ENCODE measurements at regions not wholly inside any gene's neighbourhood (a gene's known extent, or its start where the extent isn't known, plus 50 kb on each side); places are given as distances from the start of the nearest gene placed in this dataset.

DNA sequence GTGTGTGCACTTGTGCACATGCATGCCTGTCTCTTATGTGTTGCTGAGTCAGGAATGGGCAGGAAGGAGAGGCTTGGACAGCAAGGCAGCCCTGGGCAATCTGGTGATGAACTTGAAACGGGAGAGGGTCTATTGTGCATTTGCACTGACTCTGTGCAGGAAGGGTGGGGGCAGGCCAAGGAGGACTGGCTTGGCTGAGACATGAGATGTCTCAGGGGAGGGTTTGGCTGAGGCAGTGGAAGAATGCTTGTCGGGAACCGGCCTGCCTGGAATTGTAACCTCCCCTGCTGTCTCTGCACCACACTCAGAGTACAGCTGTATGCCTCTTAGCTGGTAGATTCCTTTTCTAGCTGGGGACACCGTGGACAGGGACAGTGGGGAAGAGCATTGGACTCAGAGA lies 176.1 kb upstream of the TNP1 start:
- Histone ChIP-seq H3K4me1 (ENCODE audit: control insufficient read depth, insufficient read depth, low read length) (peaks cover 6% of the 10 kb centered on the region), H3K36me3 (ENCODE audit: control insufficient read depth, insufficient read depth, low read length, severe bottlenecking) (no peaks in the 10 kb centered on the region), H3K9ac (ENCODE audit: low read length) (no peak overlapping the region), H3K4me3 (ENCODE audit: low read length) (no peak overlapping the region), H3K9me3 (ENCODE audit: control insufficient read depth, low read length) (no peaks in the 10 kb centered on the region), H3K27me3 (replicated peaks; ENCODE audit: control insufficient read depth, insufficient read depth, low read length) (peaks cover 17% of the 10 kb centered on the region)
- peak; percentile 44 for DNase-seq (ENCODE audit: low read depth)

DNA sequence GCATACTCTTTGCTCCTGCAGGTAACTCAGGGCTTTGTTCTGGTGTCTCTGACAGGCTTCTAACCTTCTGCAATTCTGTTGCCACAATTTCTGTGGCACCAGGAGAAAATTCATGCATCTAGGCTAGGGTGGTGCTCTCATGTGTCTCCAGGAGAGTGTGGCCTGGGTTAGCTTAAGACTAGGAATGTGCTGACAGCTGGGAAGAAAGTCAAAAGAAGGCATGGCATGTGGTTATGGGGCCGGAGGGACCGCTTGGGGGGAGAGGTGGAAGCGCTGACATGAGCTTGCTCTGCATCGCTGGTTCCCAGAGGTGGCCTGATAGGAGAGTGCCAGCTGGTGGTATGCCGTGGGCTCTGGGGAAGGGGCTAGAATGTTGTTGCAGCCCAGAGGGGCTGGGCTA lies 173.3 kb upstream of the TNP1 start:
- Histone ChIP-seq H3K4me1 (ENCODE audit: control insufficient read depth, insufficient read depth, low read length) (peaks cover 6% of the 10 kb centered on the region), H3K27me3 (replicated peaks; ENCODE audit: control insufficient read depth, insufficient read depth, low read length) (peaks cover 19% of the 10 kb centered on the region), H3K4me3 (ENCODE audit: low read length) (no peak overlapping the region), H3K9ac (ENCODE audit: low read length) (no peak overlapping the region), H3K36me3 (ENCODE audit: control insufficient read depth, insufficient read depth, low read length, severe bottlenecking) (no peaks in the 10 kb centered on the region), H3K9me3 (ENCODE audit: control insufficient read depth, low read length) (no peaks in the 10 kb centered on the region)
- DNase-seq (ENCODE audit: low read depth) = peak; percentile 26

DNA sequence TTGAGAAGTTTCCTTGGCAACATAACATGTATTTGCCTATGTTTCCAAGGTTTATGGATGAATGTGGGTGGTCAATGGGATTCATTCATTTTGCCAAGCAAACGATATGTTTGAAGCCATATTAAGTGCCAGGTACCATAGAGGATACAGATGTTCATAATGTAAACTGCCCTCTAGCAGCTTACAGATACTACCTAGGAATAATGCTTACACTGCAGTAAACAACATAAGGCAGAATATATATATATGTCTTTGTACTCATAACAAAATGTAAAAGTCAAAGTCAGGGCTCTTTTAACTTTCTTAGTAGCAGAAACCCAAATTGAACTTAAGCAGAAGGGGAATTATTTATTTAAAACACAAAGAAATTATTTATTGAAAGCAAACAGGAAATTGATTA lies 171.6 kb upstream of the TNP1 start:
- Histone ChIP-seq H3K4me3 (ENCODE audit: low read length) (no peak overlapping the region), H3K9ac (ENCODE audit: low read length) (no peak overlapping the region), H3K36me3 (ENCODE audit: control insufficient read depth, insufficient read depth, low read length, severe bottlenecking) (no peaks in the 10 kb centered on the region), H3K4me1 (ENCODE audit: control insufficient read depth, insufficient read depth, low read length) (peaks cover 6% of the 10 kb centered on the region), H3K27me3 (replicated peaks; ENCODE audit: control insufficient read depth, insufficient read depth, low read length) (peaks cover 14% of the 10 kb centered on the region), H3K9me3 (ENCODE audit: control insufficient read depth, low read length) (no peaks in the 10 kb centered on the region)
- DNase-seq (ENCODE audit: low read depth) = no peak

DNA sequence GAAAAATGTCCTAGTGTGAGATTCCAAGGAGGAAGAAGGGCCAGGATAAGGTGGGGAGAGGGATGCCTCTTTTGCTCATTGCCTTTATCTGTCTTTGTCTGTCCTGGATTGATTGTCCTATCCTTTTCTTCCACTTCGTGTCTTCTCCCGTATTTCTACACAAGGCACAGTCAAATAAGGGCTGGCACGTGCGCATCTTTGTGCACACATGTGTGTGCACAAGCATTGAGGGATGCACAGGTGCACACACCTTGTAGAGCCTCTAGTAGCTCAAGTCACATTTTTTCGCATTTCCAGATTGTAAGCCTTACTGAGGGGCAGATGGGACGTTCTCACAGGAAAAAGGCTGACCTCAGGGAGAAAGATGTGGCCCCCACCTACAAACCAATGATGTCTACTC lies 170.2 kb upstream of the TNP1 start:
- Histone ChIP-seq H3K36me3 (ENCODE audit: control insufficient read depth, insufficient read depth, low read length, severe bottlenecking) (no peaks in the 10 kb centered on the region), H3K4me1 (ENCODE audit: control insufficient read depth, insufficient read depth, low read length) (no peaks in the 10 kb centered on the region), H3K9me3 (ENCODE audit: control insufficient read depth, low read length) (no peaks in the 10 kb centered on the region), H3K4me3 (ENCODE audit: low read length) (no peak overlapping the region), H3K9ac (ENCODE audit: low read length) (no peak overlapping the region), H3K27me3 (replicated peaks; ENCODE audit: control insufficient read depth, insufficient read depth, low read length) (peaks cover 16% of the 10 kb centered on the region)
- DNase-seq (ENCODE audit: low read depth) = no peak

DNA sequence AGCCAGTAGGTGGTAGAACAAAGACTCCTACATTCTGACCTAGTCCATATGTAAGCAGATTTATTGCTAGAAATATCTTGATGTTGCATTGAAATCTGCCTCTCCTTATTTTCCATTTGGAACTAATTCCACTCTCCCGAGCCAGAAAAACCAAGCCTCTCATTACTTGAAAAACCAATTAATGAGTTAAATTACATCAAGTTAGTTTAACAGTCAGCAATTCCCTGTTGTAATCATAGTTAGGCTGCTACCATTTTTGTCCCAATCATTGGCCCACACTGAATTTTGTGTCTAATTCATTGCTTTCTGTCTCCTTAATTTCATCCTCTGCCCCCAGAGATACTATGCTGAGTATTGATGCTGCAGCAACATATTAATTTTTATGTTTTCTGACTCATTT lies 168.3 kb upstream of the TNP1 start:
- H3K9ac ChIP-seq (ENCODE audit: low read length) = no peak overlapping the region
- H3K27me3 ChIP-seq (replicated peaks; ENCODE audit: control insufficient read depth, insufficient read depth, low read length) = peaks cover 16% of the 10 kb centered on the region
- DNase-seq (ENCODE audit: low read depth) = no peak
- no peaks in the 10 kb centered on the region for H3K4me1 ChIP-seq (ENCODE audit: control insufficient read depth, insufficient read depth, low read length)
- H3K36me3 ChIP-seq (ENCODE audit: control insufficient read depth, insufficient read depth, low read length, severe bottlenecking) = no peaks in the 10 kb centered on the region
- no peaks in the 10 kb centered on the region for H3K9me3 ChIP-seq (ENCODE audit: control insufficient read depth, low read length)
- H3K4me3 ChIP-seq (ENCODE audit: low read length) = no peak overlapping the region

DNA sequence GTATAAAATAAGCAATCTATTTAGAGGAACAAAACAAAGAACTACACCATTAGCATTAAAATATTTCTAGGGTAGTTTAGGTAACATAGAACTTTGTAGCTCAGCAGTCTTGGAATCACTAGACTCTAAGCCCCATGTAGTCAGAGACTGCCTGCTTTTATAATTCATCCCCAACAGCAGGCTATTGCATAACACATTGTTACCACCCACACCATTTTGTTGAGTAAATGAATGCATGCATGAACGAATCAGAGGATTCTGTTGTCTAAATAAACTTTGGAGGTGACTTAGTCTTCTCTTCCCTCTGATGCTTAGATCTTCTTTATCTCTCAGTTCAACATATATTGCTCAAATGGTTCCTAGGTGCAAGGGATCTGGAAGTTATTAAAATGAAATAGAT lies 167.6 kb upstream of the TNP1 start:
- DNase-seq (ENCODE audit: low read depth) = no peak
- Histone ChIP-seq H3K9ac (ENCODE audit: low read length) (no peak overlapping the region), H3K4me1 (ENCODE audit: control insufficient read depth, insufficient read depth, low read length) (no peaks in the 10 kb centered on the region), H3K9me3 (ENCODE audit: control insufficient read depth, low read length) (no peaks in the 10 kb centered on the region), H3K36me3 (ENCODE audit: control insufficient read depth, insufficient read depth, low read length, severe bottlenecking) (no peaks in the 10 kb centered on the region), H3K4me3 (ENCODE audit: low read length) (no peak overlapping the region), H3K27me3 (replicated peaks; ENCODE audit: control insufficient read depth, insufficient read depth, low read length) (peaks cover 16% of the 10 kb centered on the region)

DNA sequence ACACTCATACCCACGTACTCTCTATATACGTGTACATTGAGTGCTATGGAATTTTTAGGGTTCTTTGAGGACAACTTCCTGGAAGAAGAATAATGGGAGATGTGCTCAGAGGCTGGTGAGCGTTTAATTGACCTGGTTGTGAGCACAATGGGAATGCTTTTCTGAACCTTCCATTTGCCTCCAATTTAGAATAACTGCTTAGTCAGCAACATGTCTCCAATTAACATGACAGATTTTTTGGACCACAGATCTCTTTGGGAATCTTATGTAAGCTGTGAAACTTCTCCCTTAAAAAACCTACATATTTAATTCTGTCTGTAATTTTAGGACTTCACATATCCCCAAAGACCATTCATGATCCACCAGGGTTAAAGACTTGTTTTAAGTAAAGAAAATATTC lies 166.7 kb upstream of the TNP1 start:
- no peak overlapping the region for H3K9ac ChIP-seq (ENCODE audit: low read length)
- no peaks in the 10 kb centered on the region for H3K36me3 ChIP-seq (ENCODE audit: control insufficient read depth, insufficient read depth, low read length, severe bottlenecking)
- H3K4me1 ChIP-seq (ENCODE audit: control insufficient read depth, insufficient read depth, low read length) = no peaks in the 10 kb centered on the region
- peaks cover 9% of the 10 kb centered on the region for H3K27me3 ChIP-seq (replicated peaks; ENCODE audit: control insufficient read depth, insufficient read depth, low read length)
- DNase-seq (ENCODE audit: low read depth) = no peak
- no peak overlapping the region for H3K4me3 ChIP-seq (ENCODE audit: low read length)
- H3K9me3 ChIP-seq (ENCODE audit: control insufficient read depth, low read length) = no peaks in the 10 kb centered on the region

DNA sequence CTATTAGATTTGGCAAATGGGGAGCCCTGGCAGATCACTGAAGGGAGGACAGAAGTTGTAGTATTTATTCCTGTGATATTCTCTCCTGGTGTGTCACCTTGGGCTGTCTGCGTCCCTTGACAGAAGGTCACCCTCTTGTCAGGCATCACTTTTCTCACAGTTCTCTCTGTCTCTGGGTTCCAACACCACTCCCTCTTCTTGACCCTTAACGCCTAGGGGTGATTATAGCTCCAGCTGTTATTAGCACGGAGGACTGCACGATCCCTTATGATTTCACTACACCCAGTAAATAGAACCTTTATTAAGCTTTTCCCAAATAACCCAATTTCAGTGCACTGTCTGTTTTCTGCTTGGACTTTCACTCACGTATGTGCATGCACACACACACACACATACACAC lies 166.3 kb upstream of the TNP1 start:
- Histone ChIP-seq H3K9ac (ENCODE audit: low read length) (no peak overlapping the region), H3K4me3 (ENCODE audit: low read length) (no peak overlapping the region), H3K9me3 (ENCODE audit: control insufficient read depth, low read length) (no peaks in the 10 kb centered on the region), H3K27me3 (replicated peaks; ENCODE audit: control insufficient read depth, insufficient read depth, low read length) (peaks cover 8% of the 10 kb centered on the region), H3K36me3 (ENCODE audit: control insufficient read depth, insufficient read depth, low read length, severe bottlenecking) (no peaks in the 10 kb centered on the region), H3K4me1 (ENCODE audit: control insufficient read depth, insufficient read depth, low read length) (no peaks in the 10 kb centered on the region)
- DNase-seq (ENCODE audit: low read depth) = no peak

DNA sequence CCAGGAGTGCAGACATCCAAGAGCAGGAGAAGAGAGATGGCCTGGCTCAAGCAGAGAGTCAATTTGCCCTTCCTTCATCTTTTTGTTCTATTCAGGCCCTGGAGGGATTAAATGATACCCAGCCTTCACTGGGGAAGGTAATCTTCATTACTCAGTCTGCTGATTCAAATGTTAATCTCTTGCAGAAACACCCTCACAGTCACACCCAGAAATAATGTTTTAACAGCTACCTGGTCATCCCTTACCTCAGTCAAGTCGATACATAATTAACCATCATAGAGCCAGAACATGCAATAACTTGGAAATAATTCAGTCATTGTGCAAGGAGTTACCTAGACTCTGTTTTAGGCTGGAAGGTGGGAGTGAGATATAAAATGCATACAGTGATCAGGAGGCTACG lies 163.7 kb upstream of the TNP1 start:
- Histone ChIP-seq H3K36me3 (ENCODE audit: control insufficient read depth, insufficient read depth, low read length, severe bottlenecking) (no peaks in the 10 kb centered on the region), H3K4me1 (ENCODE audit: control insufficient read depth, insufficient read depth, low read length) (no peaks in the 10 kb centered on the region), H3K27me3 (replicated peaks; ENCODE audit: control insufficient read depth, insufficient read depth, low read length) (peaks cover 2% of the 10 kb centered on the region), H3K9me3 (ENCODE audit: control insufficient read depth, low read length) (peaks cover 6% of the 10 kb centered on the region), H3K9ac (ENCODE audit: low read length) (no peak overlapping the region), H3K4me3 (ENCODE audit: low read length) (no peak overlapping the region)
- DNase-seq (ENCODE audit: low read depth) = no peak

DNA sequence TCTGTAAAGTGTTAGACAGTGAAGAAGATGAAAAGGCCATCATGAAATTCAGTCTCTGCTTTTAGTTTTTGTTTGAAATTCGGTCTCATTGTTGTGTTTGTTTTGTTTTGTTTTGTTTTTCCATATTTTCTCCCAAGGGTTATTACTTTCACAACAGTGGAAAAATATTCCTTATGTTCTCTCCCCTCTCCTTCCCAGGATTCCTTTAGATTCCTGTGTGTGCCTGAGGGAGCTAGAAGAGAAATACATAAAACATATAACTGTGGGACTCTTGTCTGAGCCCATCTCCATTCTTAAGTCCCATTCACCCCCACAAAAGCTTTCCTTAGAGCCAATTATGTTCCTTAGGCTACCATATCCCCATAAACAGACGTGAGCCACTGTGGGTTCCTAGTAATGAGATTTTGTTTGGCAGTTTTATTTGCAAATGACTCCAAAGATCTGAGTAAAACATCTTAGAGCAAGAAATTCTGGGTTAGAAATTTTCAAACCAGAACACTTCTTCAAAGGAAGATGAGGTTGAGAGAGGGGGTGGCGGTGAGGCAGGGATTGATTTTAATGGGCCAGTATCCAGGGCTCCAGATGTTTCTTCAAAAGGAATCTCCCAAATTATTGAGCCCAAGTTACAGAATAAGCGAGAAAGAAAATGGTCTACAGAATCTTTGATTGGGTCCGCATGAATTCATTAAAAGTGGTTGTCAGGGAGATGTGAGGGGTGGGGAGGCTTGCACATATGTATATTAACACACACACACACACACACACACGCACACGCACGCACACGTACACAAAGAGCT lies 157.8 kb upstream of the TNP1 start:
- H3K27me3 ChIP-seq (replicated peaks; ENCODE audit: control insufficient read depth, insufficient read depth, low read length) = no peaks in the 10 kb centered on the region
- H3K36me3 ChIP-seq (ENCODE audit: control insufficient read depth, insufficient read depth, low read length, severe bottlenecking) = no peaks in the 10 kb centered on the region
- H3K4me1 ChIP-seq (ENCODE audit: control insufficient read depth, insufficient read depth, low read length) = no peaks in the 10 kb centered on the region
- H3K4me3 ChIP-seq (ENCODE audit: low read length) = no peak overlapping the region
- DNase-seq (ENCODE audit: low read depth) = no peak
- H3K9me3 ChIP-seq (ENCODE audit: control insufficient read depth, low read length) = peaks cover 6% of the 10 kb centered on the region
- H3K9ac ChIP-seq (ENCODE audit: low read length) = no peak overlapping the region

DNA sequence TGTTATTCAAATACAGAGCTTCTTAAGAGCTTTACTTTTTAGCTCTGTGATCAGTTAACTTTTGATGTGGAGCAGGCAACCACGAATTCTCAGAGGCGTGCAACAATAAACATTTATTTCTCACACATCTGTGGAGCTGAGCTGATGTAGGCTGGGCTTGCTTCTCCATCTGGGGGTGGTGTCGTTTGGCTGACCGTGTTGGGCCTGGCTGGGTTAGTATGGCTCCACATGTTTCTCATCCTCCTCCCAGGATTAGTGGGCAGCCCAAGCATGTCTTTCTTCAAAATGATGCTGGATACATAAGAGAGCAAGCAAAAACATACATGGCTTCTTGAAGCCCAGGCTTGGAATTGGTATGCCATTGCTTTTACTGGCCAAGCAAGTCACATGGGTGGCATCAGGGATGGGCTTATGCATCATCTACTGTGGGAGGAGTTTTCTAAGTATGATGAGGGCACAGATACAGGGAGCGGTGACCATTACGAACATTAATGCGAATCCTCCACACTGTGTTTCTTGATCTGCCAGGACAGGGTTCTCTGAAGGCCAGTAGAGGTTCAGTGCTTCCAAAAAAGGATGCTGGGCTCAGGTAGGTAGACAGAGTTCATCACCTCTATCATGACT lies 157.0 kb upstream of the TNP1 start:
- H3K4me3 ChIP-seq (ENCODE audit: low read length) = no peak overlapping the region
- H3K27me3 ChIP-seq (replicated peaks; ENCODE audit: control insufficient read depth, insufficient read depth, low read length) = no peaks in the 10 kb centered on the region
- no peaks in the 10 kb centered on the region for H3K4me1 ChIP-seq (ENCODE audit: control insufficient read depth, insufficient read depth, low read length)
- H3K36me3 ChIP-seq (ENCODE audit: control insufficient read depth, insufficient read depth, low read length, severe bottlenecking) = no peaks in the 10 kb centered on the region
- H3K9ac ChIP-seq (ENCODE audit: low read length) = no peak overlapping the region
- no peak for DNase-seq (ENCODE audit: low read depth)
- peaks cover 6% of the 10 kb centered on the region for H3K9me3 ChIP-seq (ENCODE audit: control insufficient read depth, low read length)

Measured in adipocyte (in vitro differentiated cells).